ENCODE measurements at regions not wholly inside any gene's neighbourhood (a gene's known extent, or its start where the extent isn't known, plus 50 kb on each side); places are given as distances from the start of the nearest gene placed in this dataset.

DNA sequence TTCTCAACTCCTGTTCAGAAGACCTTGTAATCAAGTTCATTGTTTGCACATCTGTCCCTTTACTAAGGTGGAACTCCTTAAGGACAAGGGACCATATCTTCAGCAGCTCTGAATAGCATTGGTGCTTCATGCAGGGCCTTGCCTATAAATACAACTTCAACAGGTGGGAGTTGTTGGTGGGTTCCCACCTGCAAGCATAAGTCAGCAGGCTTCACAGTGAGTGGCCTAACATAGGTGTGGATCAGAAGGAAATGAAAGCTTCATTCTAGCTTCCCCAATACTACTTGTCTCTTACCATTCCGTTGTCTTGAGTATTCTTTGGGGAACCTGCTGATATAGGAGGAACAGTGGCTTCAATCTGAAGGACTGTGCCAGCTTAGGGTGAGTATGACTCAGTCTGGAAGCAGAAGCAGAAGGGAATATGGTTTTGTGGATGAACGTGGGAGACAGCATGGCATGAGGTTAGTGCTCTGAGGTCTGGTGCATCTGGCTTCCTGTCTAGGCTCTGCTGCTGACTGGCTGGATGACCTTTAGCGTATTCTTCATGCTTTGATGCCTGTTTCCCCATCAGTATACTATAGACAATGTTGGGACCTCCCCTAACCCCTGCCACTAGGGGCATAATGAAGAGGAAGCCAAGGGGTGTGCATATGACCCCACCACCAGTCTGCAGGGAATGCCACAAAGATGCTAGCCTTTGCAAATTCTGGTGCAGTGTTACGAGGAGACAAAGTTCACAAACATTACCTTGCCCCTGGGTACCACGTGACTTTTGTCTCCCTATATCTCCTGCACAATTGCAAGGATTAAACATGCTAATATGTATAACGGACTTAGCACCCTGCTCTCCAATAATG lies 192.3 kb downstream of the PALM2AKAP2 start:
- TF ChIP-seq, protein P1, sequence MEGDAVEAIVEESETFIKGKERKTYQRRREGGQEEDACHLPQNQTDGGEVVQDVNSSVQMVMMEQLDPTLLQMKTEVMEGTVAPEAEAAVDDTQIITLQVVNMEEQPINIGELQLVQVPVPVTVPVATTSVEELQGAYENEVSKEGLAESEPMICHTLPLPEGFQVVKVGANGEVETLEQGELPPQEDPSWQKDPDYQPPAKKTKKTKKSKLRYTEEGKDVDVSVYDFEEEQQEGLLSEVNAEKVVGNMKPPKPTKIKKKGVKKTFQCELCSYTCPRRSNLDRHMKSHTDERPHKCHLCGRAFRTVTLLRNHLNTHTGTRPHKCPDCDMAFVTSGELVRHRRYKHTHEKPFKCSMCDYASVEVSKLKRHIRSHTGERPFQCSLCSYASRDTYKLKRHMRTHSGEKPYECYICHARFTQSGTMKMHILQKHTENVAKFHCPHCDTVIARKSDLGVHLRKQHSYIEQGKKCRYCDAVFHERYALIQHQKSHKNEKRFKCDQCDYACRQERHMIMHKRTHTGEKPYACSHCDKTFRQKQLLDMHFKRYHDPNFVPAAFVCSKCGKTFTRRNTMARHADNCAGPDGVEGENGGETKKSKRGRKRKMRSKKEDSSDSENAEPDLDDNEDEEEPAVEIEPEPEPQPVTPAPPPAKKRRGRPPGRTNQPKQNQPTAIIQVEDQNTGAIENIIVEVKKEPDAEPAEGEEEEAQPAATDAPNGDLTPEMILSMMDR (IDR thresholded peaks at IDR 0.05): peak; percentile 68
- TF ChIP-seq EZH2 (IDR thresholded peaks at IDR 0.05; ENCODE audit: borderline replicate concordance, insufficient read depth, low read depth, low read length, poor library complexity, severe bottlenecking): no peak

Data from B cell (primary cell).